ENCODE measurements at regions not wholly inside any gene's neighbourhood (a gene's known extent, or its start where the extent isn't known, plus 50 kb on each side); places are given as distances from the start of the nearest gene placed in this dataset.

DNA sequence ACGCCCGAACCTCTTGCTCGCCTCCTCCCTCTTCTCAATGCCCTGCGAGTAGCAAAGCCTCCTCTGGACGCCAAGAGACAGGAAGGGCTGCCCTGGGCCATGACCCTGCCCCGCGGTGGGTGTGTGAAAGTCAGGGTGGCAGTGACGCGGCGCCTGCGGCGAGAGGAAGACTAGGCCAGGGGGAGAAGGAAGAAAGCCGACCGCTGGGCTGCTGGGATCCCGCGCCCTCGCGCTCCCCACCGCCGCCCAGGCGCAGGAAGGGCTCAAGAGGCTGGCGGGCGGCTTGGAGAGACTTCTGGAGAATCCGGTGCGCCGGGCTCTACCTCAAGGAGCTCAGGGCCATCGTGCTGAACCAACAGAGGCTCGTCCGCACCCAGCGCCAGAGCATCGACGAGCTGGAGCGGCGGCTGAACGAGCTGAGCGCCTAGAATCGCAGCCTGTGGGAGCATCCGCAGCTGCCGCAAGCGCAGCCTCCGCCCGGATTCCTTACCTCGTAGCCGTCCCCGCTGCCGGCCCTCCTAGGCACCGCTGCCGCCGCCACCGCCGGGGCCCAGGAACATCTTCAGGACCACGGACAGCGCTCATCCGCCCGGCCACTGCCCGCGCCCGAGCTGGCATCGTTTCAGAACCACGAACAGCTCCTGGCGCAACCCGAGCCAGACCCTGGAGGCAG is 105.0 kb upstream of the PRB2 start (continued):
- TF ChIP-seq, protein P1, sequence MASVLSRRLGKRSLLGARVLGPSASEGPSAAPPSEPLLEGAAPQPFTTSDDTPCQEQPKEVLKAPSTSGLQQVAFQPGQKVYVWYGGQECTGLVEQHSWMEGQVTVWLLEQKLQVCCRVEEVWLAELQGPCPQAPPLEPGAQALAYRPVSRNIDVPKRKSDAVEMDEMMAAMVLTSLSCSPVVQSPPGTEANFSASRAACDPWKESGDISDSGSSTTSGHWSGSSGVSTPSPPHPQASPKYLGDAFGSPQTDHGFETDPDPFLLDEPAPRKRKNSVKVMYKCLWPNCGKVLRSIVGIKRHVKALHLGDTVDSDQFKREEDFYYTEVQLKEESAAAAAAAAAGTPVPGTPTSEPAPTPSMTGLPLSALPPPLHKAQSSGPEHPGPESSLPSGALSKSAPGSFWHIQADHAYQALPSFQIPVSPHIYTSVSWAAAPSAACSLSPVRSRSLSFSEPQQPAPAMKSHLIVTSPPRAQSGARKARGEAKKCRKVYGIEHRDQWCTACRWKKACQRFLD (CRISPR knock-in tag; IDR thresholded peaks at IDR 0.05) = no peak
- TF ChIP-seq ZNF217 (CRISPR knock-in tag; IDR thresholded peaks at IDR 0.05) (no peak), ZNF766 (CRISPR knock-in tag; conservative IDR thresholded peaks at IDR 0.05) (0 out of 2 replicates have a peak, but pooled peaks have one; percentile 29), SLC30A9 (CRISPR knock-in tag; IDR thresholded peaks at IDR 0.05) (no peak), ZNF586 (CRISPR knock-in tag; conservative IDR thresholded peaks at IDR 0.05) (no peak), GATAD2B (IDR thresholded peaks at IDR 0.05; ENCODE audit: borderline replicate concordance) (no peak), ZKSCAN8 (CRISPR knock-in tag; IDR thresholded peaks at IDR 0.05) (no peak), GABPA (tag; conservative IDR thresholded peaks at IDR 0.05; ENCODE audit: low read depth) (no peak), DMBX1 (CRISPR knock-in tag; IDR thresholded peaks at IDR 0.05; ENCODE audit: borderline replicate concordance) (no peak), HSF4 (CRISPR knock-in tag; IDR thresholded peaks at IDR 0.05; ENCODE audit: borderline replicate concordance) (no peak), DACH1 (IDR thresholded peaks at IDR 0.05; ENCODE audit: partially characterized antibody) (no peak), SRSF1 (IDR thresholded peaks at IDR 0.05; ENCODE audit: low read depth, low read length) (no peak), RBM22 (IDR thresholded peaks at IDR 0.05; ENCODE audit: low read depth, low read length, poor library complexity, severe bottlenecking) (no peak), GABPB1 (CRISPR knock-in tag; IDR thresholded peaks at IDR 0.05) (0 out of 2 replicates have a peak, but pooled peaks have one; percentile 36), LARP7 (IDR thresholded peaks at IDR 0.05) (no peak), LEF1 (IDR thresholded peaks at IDR 0.05) (no peak), HIVEP1 (CRISPR knock-in tag; IDR thresholded peaks at IDR 0.05) (no peak), GTF2E2 (tag; IDR thresholded peaks at IDR 0.05) (no peak), NFRKB (IDR thresholded peaks at IDR 0.05; ENCODE audit: low read depth) (no peak), HMGN3 (IDR thresholded peaks at IDR 0.05; ENCODE audit: borderline replicate concordance, extremely low read depth, insufficient read length, low read depth, low read length) (no peak)
- TF ChIP-seq, protein P2, sequence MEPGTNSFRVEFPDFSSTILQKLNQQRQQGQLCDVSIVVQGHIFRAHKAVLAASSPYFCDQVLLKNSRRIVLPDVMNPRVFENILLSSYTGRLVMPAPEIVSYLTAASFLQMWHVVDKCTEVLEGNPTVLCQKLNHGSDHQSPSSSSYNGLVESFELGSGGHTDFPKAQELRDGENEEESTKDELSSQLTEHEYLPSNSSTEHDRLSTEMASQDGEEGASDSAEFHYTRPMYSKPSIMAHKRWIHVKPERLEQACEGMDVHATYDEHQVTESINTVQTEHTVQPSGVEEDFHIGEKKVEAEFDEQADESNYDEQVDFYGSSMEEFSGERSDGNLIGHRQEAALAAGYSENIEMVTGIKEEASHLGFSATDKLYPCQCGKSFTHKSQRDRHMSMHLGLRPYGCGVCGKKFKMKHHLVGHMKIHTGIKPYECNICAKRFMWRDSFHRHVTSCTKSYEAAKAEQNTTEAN (CRISPR knock-in tag; IDR thresholded peaks at IDR 0.05) = no peak
- TF ChIP-seq, protein P3, sequence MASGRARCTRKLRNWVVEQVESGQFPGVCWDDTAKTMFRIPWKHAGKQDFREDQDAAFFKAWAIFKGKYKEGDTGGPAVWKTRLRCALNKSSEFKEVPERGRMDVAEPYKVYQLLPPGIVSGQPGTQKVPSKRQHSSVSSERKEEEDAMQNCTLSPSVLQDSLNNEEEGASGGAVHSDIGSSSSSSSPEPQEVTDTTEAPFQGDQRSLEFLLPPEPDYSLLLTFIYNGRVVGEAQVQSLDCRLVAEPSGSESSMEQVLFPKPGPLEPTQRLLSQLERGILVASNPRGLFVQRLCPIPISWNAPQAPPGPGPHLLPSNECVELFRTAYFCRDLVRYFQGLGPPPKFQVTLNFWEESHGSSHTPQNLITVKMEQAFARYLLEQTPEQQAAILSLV (tag; IDR thresholded peaks at IDR 0.05) = no peak
- TF ChIP-seq, protein P4, sequence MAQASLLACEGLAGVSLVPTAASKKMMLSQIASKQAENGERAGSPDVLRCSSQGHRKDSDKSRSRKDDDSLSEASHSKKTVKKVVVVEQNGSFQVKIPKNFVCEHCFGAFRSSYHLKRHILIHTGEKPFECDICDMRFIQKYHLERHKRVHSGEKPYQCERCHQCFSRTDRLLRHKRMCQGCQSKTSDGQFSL (CRISPR knock-in tag; IDR thresholded peaks at IDR 0.05) = no peak
- TF ChIP-seq, protein P4 (tag; IDR thresholded peaks at IDR 0.05) = no peak
- TF ChIP-seq, protein P5, sequence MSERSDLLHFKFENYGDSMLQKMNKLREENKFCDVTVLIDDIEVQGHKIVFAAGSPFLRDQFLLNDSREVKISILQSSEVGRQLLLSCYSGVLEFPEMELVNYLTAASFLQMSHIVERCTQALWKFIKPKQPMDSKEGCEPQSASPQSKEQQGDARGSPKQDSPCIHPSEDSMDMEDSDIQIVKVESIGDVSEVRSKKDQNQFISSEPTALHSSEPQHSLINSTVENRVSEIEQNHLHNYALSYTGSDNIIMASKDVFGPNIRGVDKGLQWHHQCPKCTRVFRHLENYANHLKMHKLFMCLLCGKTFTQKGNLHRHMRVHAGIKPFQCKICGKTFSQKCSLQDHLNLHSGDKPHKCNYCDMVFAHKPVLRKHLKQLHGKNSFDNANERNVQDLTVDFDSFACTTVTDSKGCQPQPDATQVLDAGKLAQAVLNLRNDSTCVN (CRISPR knock-in tag; IDR thresholded peaks at IDR 0.05) = no peak

All from K562 (cell line).